Endodermal cell (in vitro differentiated cells): ENCODE measurements at regions not wholly inside any gene's neighbourhood (a gene's known extent, or its start where the extent isn't known, plus 50 kb on each side); places are given as distances from the start of the nearest gene placed in this dataset.

Experiments used
- DNase-seq: peaks from one replicate; pipeline ENCODE4 v3.0.0-alpha.2; 2017
- H3K27ac ChIP-seq: 2 replicates; pipeline ENCODE4 v1.5.1; 2013; ENCODE audit warnings: mild to moderate bottlenecking, low read depth, low read length, moderate library complexity
- H3K27me3 ChIP-seq: 2 replicates; pipeline ENCODE4 v1.6.1; 2013; ENCODE audit warnings: mild to moderate bottlenecking, low read length, moderate library complexity; ENCODE audit not compliant: insufficient read depth, control insufficient read depth, poor library complexity, severe bottlenecking
- H3K36me3 ChIP-seq: 2 replicates; pipeline ENCODE4 v1.7.0; 2013; ENCODE audit warnings: mild to moderate bottlenecking, low read length, moderate library complexity; ENCODE audit not compliant: control insufficient read depth, insufficient read depth
- H3K4me1 ChIP-seq: one replicate; pipeline ENCODE4 v1.7.0; 2013; ENCODE audit warnings: low read length; ENCODE audit not compliant: control insufficient read depth, insufficient read depth
- H3K4me3 ChIP-seq: 2 replicates; pipeline ENCODE4 v1.5.1; 2013; ENCODE audit warnings: mild to moderate bottlenecking, low read length, moderate library complexity
- H3K9ac ChIP-seq: 2 replicates; pipeline ENCODE4 v1.6.1; 2013; ENCODE audit warnings: mild to moderate bottlenecking, low read length, moderate library complexity; ENCODE audit not compliant: poor library complexity, severe bottlenecking; ENCODE audit errors: extremely low read depth
- H3K9me3 ChIP-seq: 2 replicates; pipeline ENCODE4 v1.6.1; 2013; ENCODE audit warnings: mild to moderate bottlenecking, low read length, moderate library complexity; ENCODE audit not compliant: control insufficient read depth
- H3K27ac Mint-ChIP-seq: 2 replicates; pipeline ENCODE4 v1.8.0; 2020; ENCODE audit warnings: mixed read lengths
- H3K27me3 Mint-ChIP-seq: 2 replicates; pipeline ENCODE4 v1.8.0; 2021; ENCODE audit warnings: mild to moderate bottlenecking, mixed read lengths; ENCODE audit not compliant: insufficient read depth
- H3K36me3 Mint-ChIP-seq: 2 replicates; pipeline ENCODE4 v1.8.0; 2020; ENCODE audit warnings: low read depth, mixed read lengths
- H3K4me1 Mint-ChIP-seq: 2 replicates; pipeline ENCODE4 v1.8.0; 2020; ENCODE audit warnings: mixed read lengths
- H3K4me3 Mint-ChIP-seq: 2 replicates; pipeline ENCODE4 v1.8.0; 2020; ENCODE audit warnings: mild to moderate bottlenecking, moderate library complexity, mixed read lengths
- H3K9me3 Mint-ChIP-seq: 2 replicates; pipeline ENCODE4 v1.8.0; 2020; ENCODE audit warnings: mild to moderate bottlenecking, mixed read lengths
- CTCF ChIP-seq: fragments of 200-600 bp; sonication (generic); conservative IDR thresholded peaks from 2 replicates; pipeline ENCODE4 v1.5.0; 2021; ENCODE audit warnings: antibody characterized with exemption, mild to moderate bottlenecking
- WGBS, 2 experiments: methylation state at CpG; one replicate each; pipeline versions ENCODE4 v1.1.5 to v1.1.7; 2013; ENCODE audit warnings: missing lambda C conversion rate in 2 of 2, mixed read lengths in 1 of 2; ENCODE audit not compliant: insufficient coverage in 1 of 2, insufficient read length in 1 of 2; 5-methylcytosine and 5-hydroxymethylcytosine counted together

- H3K27ac ChIP-seq: no peak overlapping the region
- Mint-ChIP-seq H3K27ac (no peak overlapping the region), H3K27me3 (no peaks in the 10 kb centered on the region), H3K36me3 (no peaks in the 10 kb centered on the region), H3K4me3 (no peak overlapping the region), H3K4me1 (peaks cover 4% of the 10 kb centered on the region), H3K9me3 (no peaks in the 10 kb centered on the region)
- WGBS, 2 experiments: 100% methylated on average over 2 of the region's 2 CpGs; no CpG with 5 or more reads in 1 of the 2 experiments
- no peaks in the 10 kb centered on the region for H3K9me3 ChIP-seq
- no peak overlapping the region for H3K4me3 ChIP-seq
- H3K9ac ChIP-seq: no peak overlapping the region
- DNase-seq: no peak
- TF ChIP-seq CTCF: no peak
- H3K36me3 ChIP-seq: no peaks in the 10 kb centered on the region
- H3K27me3 ChIP-seq: no peaks in the 10 kb centered on the region
- no peaks in the 10 kb centered on the region for H3K4me1 ChIP-seq
These were observed 54.1 kb upstream of the UBR2 start for GRCh38 chr6:42509765-42510164.

- Histone ChIP-seq H3K4me3 (no peak overlapping the region), H3K27ac (no peak overlapping the region), H3K4me1 (no peaks in the 10 kb centered on the region), H3K9ac (no peak overlapping the region), H3K27me3 (no peaks in the 10 kb centered on the region), H3K36me3 (no peaks in the 10 kb centered on the region), H3K9me3 (no peaks in the 10 kb centered on the region)
- H3K27me3 Mint-ChIP-seq: no peaks in the 10 kb centered on the region
- WGBS, 2 experiments: 90 to 95% methylated on average over 2 of the region's 2 CpGs
- H3K9me3 Mint-ChIP-seq: no peaks in the 10 kb centered on the region
- no peak overlapping the region for H3K27ac Mint-ChIP-seq
- H3K4me3 Mint-ChIP-seq: no peak overlapping the region
- peaks cover 4% of the 10 kb centered on the region for H3K4me1 Mint-ChIP-seq
- no peaks in the 10 kb centered on the region for H3K36me3 Mint-ChIP-seq
- TF ChIP-seq CTCF: no peak
- DNase-seq: no peak
These were observed 54.6 kb upstream of the UBR2 start for GRCh38 chr6:42509256-42509655.

- Histone ChIP-seq H3K27ac (no peak overlapping the region), H3K4me1 (no peaks in the 10 kb centered on the region), H3K9ac (no peak overlapping the region), H3K4me3 (no peak overlapping the region), H3K36me3 (no peaks in the 10 kb centered on the region), H3K9me3 (no peaks in the 10 kb centered on the region), H3K27me3 (no peaks in the 10 kb centered on the region)
- Mint-ChIP-seq H3K4me1 (peaks cover 4% of the 10 kb centered on the region), H3K36me3 (no peaks in the 10 kb centered on the region), H3K4me3 (no peak overlapping the region), H3K9me3 (no peaks in the 10 kb centered on the region), H3K27ac (no peak overlapping the region), H3K27me3 (no peaks in the 10 kb centered on the region)
- DNase-seq: no peak
- TF ChIP-seq CTCF: no peak
- 94 to 100% methylated on average over 1 of the region's 1 CpG for WGBS, 2 experiments
These were observed 55.9 kb upstream of the UBR2 start for GRCh38 chr6:42507901-42508300.
